ENCODE measurements at regions not wholly inside any gene's neighbourhood (a gene's known extent, or its start where the extent isn't known, plus 50 kb on each side); places are given as distances from the start of the nearest gene placed in this dataset.
A peak's percentile ranks its signal among the peaks of the same experiment; 100 is the strongest.

DNA sequence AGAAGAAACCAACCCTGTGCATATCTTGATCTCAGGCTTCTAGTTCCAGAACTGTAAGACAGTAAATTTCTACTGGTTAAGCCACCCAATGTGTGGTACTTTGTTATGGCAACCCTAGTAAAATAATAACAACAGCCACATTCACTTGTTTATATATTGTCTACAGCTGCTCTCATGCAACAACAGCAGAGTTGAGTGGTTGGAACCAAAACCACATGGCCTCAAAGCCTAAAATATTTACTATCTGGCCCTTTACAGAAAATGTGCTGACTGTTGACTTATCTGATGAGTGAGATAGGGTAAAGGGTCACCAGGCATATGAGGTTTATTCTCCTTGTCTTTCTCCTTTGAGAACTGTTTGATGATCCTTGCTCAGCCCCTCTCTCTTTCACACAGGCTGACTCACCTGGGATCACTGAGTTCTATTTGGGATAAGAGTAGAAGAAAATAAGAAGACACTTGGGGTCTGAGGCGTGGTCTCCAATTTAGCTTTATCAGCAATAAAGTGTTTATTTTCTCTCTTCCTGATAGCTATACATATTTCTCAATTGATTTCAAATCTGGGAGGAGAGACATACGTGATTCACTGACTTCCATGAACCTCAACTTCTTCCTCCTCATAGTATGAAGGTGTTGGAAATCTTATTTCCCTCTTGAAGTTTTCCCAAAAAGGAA is 227.5 kb upstream of the STARD13 start:
- BruUV-seq (replicated peaks), result no TSS peak
- Histone ChIP-seq H3K4ac (ENCODE audit: low read depth, low read length) (peak overlapping the region; percentile 31; the same call in 1 of the 2 replicates), H2AK5ac (ENCODE audit: low read depth, low read length) (no peak overlapping the region), H3K4me3 (ENCODE audit: insufficient read depth, low read depth, low read length) (no peak overlapping the region), H3K9me3 (ENCODE audit: control insufficient read depth, insufficient read depth, low read length) (no peaks in the 10 kb centered on the region), H2BK20ac (ENCODE audit: low read depth, low read length) (no peak overlapping the region), H3K9me1 (ENCODE audit: insufficient read depth, low read length) (no peaks in the 10 kb centered on the region), H3K36me3 (ENCODE audit: control insufficient read depth, insufficient read depth, low read length) (no peaks in the 10 kb centered on the region), H4K5ac (ENCODE audit: low read depth, low read length) (peak overlapping the region; percentile 63; the same call in 1 of the 2 replicates), H3K18ac (ENCODE audit: low read depth, low read length) (peak overlapping the region; percentile 90; the same call in 1 of the 2 replicates), H3K79me1 (ENCODE audit: low read depth in 1 of 2, low read length in 2 of 2) (no peaks in the 10 kb centered on the region), H3K23ac (ENCODE audit: low read depth, low read length) (no peak overlapping the region), H2AFZ (replicated peaks; ENCODE audit: low read length, poor library complexity) (no peak overlapping the region), H2BK120ac (ENCODE audit: low read depth, low read length) (peak overlapping the region; percentile 5; the same call in 1 of the 2 replicates), H4K8ac (ENCODE audit: low read depth in 2 of 2, low read length in 2 of 2) (no peak overlapping the region), H2AK9ac (replicated peaks; ENCODE audit: low read depth, low read length, poor library complexity) (no peak overlapping the region), H3K14ac (replicated peaks; ENCODE audit: low read depth, low read length) (no peak overlapping the region), H4K91ac (ENCODE audit: insufficient read depth, low read depth, low read length) (no peak overlapping the region; the same call in 1 of the 2 replicates), H3K56ac (ENCODE audit: extremely low read depth, insufficient read depth, low read length) (no peak overlapping the region), H3K27me3 (ENCODE audit: control insufficient read depth, insufficient read depth, low read length) (no peaks in the 10 kb centered on the region), H3K27ac (ENCODE audit: insufficient read depth, low read length) (no peak overlapping the region), H3K4me2 (ENCODE audit: low read depth, low read length) (peak overlapping the region; percentile 56; the same call in 1 of the 2 replicates), H3K9ac (ENCODE audit: low read depth, low read length) (no peak overlapping the region), H3K4me1 (ENCODE audit: control insufficient read depth, insufficient read depth, low read length) (peaks cover 7% of the 10 kb centered on the region), H4K20me1 (ENCODE audit: insufficient read depth, low read length) (no peaks in the 10 kb centered on the region), H2BK5ac (ENCODE audit: low read depth, low read length, poor library complexity, severe bottlenecking) (peak overlapping the region; percentile 2), H2BK15ac (ENCODE audit: low read depth, low read length) (no peak overlapping the region)
- DNase-seq, result peak; percentile 62
- in situ Hi-C loops (cut with MboI; ENCODE audit: low sequenced_read_pairs) (no loop called here), dilution Hi-C loops (cut with HindIII; ENCODE audit: low sequenced_read_pairs, unreplicated experiment) (no loop called here), intact Hi-C loops (cut with micrococcal nuclease) (no loop called here)
- WGBS, 2 experiments (ENCODE audit: extremely low coverage in 2 of 2, insufficient read length in 1 of 2), result no CpG with 5 or more reads among the region's 2 CpGs
- ATAC-seq (ENCODE audit: low read depth), result peak; percentile 77
- ChIA-PET POLR2A (ENCODE audit: unreplicated experiment) (no interaction called here), CTCF (interaction anchor here (0.9 kb wide), 1 partner anchor 18 kb away, joined by 3 read pairs; no protein-coding TSS in a partner anchor)
- TF ChIP-seq MAFK (IDR thresholded peaks at IDR 0.05; ENCODE audit: low read depth, low read length), result peak; percentile 86
- no peak for TF ChIP-seq RFX5 (IDR thresholded peaks at IDR 0.05; ENCODE audit: low read depth, low read length)

All from IMR-90 (cell line).